ENCODE measurements at regions not wholly inside any gene's neighbourhood (a gene's known extent, or its start where the extent isn't known, plus 50 kb on each side); places are given as distances from the start of the nearest gene placed in this dataset.

DNA sequence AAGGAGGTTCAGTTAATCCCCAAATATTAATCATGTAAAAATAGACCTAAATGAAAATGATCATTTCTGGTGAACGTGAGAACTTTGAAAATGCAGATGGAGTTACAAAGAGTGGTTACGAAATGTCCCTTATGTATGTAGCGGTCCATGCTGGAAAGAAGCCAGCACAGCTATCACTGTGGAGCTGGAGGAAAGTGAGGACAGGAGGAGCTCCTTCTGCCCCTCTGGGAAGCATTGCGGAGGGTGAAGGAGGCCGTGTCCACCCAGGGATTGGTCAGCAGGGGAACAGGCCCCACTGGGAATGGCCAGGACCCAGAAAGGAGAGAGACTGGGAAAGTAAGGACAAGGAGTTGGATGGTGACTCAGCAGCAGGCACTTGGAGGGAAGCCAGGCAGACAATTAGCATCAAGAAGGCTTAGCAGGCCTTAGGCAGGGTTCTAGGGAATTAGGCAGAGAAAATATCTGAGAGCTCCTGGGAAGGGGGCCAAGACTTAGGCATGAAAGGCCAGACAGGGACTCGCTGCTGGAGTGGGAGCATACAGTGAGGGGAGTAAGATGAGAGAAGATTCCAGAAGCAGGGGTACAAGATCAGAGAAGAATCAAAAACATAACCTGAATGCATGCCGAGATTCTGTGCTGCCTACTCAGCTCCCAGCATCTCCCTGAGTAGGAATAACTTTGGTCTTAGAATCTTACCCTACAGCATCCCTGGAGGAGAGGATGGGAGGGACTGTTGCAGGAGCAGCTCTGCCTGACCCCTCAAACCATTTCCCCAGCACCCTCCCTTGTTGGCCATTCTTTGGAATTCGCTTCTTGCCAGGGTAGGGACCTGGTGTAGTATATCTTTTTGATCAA, 171.0 kb upstream of the UMPS start:
- DNase-seq: peak; percentile 15

DNA sequence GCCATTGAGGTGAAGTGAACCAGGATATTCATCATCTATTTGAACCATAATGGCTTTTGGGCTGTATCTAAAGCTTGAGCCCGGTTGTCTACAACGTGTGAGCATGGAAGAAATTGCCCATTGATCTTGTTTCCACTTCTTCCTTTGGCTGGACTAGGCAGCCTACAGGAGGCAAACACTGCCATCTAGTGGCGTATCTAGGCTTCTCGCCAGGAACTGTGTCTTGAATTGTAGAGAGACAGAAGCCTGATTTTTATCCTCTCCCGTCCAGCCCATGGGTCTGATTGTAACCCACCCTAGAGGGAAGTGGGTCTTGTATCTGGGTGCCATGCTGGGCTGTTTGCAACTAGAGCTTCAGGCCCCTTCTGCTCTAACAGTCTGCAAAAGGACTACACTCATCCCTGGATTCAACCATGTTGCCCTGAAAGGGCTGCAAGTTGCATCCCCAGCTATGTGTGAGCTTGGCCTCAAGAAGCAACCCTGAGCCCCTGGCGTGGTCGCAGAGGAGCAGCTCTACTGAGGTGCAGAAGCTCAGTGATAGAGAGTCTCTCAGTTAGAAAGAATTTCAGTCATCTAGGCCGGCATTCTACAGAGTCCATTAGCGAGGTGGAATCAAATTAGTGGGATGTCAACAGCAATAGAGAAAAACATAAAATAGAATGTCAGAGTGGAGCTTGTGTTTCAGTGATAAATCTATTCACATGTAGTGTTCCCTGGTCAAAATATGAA, 170.2 kb upstream of the UMPS start:
- DNase-seq: peak; percentile 90

- DNase-seq: no peak
Observed at GRCh38 chr3:124560666-124561215, 169.5 kb upstream of the UMPS start.

- no peak for DNase-seq
Observed at GRCh38 chr3:124562769-124563168, 167.5 kb upstream of the UMPS start.

DNA sequence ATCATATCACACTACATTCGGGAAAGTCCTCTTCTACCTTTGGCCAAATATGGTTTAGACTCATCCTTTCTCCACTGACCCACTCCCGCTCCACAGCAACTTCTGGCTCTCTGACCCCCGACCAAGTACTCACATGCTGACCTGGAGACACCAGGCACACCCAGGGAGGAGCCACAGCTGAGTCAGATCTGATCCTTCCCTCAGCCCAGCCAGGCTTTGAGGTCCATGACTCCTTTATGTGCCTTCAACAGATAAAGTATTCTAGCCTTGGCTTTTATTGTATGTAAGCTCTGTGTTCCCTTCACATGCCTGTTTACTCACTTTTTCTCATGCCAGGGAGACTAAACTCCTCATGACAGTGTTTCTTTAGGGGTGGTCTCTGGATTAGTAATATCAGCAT, 166.9 kb upstream of the UMPS start:
- DNase-seq: peak; percentile 35

GRCh38 chr3:124565013-124565412, 165.2 kb upstream of the UMPS start:
- peak; percentile 83 for DNase-seq

DNA sequence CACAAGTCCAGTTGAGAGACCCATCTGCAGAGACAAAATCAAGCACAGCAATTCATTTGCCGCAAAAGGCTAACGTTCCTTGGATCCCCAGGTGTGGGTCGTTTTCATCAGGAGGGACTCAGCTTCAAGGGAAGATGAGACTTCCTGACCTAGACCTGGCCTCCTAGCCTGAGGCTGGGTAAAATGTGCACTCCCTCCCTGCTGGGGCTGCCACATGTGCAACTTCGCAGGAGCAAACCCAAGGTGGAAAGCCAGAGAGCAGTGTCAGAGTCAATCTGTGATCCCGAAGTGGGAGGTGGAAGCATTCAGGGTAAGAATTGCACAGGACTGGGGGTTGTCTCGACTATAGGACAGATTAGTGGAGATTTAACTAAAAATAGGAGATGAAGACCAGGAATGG, 164.7 kb upstream of the UMPS start:
- no peak for DNase-seq

- DNase-seq: no peak
Observed at GRCh38 chr3:124566701-124567100, 163.6 kb upstream of the UMPS start.

DNA sequence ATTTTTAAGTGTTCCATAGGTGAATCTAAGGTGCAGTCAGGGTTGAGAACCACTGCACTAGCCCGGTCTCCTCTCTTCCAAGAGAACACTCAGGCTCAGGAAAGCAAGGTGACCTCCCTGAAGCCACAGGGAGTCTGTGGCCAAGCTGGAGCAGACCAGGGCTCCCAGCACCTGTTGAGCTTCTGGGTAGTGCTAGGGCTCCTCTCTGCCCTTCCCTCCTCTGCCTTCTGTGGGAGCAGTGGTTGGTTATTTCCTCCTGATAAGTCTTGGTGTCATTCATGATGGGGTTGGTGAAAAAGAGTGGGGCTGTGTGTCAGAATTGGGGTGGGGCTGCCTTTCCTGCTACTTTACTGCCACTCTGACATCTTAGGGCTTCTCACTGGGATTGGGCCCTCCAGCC, 163.1 kb upstream of the UMPS start:
- peak; percentile 26 for DNase-seq

DNA sequence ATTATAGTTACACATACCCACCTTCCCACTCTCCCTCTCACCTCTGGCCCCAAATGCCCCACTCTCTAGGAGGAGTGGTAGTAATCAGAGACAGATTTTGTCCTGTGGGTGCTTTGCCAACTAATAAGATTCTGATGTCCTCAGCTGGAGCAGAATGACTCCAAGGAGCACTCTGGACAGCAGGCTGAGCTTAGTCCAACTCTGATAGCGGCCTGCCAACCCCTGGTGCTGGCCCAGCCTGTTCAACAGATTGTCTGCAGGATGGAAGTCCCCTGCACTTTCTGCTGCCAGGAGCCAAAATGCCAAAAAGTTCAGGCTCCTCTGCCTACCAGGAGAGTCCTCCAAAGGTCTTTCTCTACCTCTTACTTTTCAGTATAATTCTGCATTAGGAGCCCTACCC, 160.5 kb upstream of the UMPS start:
- no peak for DNase-seq

DNA sequence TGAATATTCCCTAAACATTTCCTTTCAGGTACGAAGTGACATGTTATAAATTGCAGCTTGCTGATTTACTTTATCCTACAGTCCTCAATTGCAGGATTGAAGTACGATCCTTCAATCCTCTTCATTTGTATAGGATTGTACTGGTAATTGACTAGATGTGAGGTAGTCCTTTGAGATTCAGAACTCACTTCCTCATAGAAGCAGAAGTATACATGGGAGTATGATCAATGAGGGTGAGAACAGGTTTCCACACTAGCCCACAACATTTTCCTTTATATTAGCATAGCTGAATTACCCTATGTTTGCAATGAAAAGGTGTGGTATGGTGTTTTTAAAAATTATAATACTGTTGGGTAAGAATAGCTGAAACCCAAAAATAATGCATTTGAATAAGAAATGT, 160.0 kb upstream of the UMPS start:
- DNase-seq: no peak

- DNase-seq: no peak
Observed at GRCh38 chr3:124572851-124573405, 157.3 kb upstream of the UMPS start.

DNA sequence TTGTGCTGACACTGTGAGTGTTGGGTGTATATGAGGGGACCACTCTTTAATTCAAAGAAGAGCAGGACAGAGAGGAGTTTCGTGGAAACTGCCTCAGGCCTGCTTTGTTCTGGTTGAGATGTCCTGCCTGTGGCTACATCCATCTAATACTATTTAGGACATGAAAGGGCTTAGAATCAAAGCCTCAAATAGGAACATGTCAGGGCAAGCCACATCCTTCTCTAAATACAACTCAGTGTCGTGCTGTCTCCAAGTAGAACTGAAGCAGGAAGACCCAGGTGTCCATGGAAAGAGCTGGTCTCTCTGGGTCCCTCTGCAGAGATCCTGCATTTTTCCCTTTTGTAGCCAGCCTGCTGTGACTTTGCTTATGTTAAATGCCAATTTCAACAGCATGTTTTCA, 156.2 kb upstream of the UMPS start:
- no peak for DNase-seq

DNA sequence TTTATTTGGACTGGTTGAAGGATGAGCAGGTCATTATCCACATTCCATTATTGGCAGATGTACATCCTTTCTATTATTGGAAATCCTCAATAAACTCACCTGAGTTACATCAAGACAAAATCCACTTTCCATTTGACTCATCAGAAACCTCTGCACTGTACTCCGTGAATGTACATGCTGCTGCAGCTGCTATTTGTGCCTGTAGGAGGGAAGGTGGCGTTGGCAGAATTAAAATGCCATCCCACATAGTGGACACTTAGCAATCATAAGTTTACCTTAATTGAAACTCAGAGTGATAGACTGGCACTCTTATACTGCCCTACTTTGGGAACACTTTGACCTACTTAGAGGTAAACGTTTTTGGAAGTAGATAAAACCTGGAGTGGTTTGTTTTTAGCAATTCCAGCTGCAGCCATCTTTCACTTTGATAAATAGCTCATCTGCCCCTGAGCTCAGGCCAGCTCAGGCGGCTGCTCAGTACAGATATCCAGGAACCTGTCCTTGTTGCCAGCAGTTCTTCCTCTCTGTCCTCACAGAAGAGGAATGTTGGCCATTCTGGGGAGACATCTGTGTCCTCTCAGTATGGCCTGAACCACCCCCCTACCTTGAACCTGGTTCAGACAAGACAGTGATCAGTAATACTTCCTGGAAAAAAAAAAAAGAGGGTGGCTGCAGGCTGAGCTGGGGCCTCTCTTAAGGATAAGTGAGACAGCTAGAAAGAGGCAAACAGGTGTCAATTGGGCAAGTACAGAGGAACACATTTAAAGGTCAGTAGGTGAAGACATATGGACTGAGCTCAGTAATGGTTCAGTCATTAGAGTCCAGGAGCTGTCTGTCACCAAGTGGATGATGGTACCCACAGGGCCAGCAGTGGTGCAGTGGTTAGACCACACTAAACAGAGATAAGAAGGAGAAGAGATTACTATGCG, 153.4 kb upstream of the UMPS start:
- no peak for DNase-seq

- DNase-seq: no peak
Observed at GRCh38 chr3:124577494-124578167, 152.6 kb upstream of the UMPS start.

DNA sequence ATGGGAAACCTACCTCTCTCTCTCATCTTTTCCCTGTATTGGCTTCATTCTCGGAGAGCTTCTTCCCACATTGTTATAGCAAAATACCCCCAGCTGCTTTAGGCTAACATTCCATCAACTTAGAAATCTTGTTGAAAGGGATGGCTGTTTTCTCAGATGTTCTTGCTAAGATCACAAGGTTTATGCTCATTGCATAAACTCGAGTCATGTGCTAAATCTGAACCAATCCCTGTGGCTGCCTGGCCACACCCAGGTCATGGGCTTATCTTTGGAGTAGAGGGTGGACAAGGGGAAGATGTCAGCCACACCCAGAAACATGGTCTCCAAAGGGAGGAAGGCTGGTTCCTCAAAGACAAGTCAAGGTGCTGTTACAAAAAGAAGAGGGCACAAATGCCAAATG, 150.6 kb upstream of the UMPS start:
- peak; percentile 53 for DNase-seq

- no peak for DNase-seq
Observed at GRCh38 chr3:124582196-124582595, 148.1 kb upstream of the UMPS start.

- DNase-seq: no peak
Observed at GRCh38 chr3:124582621-124583395, 147.4 kb upstream of the UMPS start.

- no peak for DNase-seq
Observed at GRCh38 chr3:124584245-124584551, 146.1 kb upstream of the UMPS start.

DNA sequence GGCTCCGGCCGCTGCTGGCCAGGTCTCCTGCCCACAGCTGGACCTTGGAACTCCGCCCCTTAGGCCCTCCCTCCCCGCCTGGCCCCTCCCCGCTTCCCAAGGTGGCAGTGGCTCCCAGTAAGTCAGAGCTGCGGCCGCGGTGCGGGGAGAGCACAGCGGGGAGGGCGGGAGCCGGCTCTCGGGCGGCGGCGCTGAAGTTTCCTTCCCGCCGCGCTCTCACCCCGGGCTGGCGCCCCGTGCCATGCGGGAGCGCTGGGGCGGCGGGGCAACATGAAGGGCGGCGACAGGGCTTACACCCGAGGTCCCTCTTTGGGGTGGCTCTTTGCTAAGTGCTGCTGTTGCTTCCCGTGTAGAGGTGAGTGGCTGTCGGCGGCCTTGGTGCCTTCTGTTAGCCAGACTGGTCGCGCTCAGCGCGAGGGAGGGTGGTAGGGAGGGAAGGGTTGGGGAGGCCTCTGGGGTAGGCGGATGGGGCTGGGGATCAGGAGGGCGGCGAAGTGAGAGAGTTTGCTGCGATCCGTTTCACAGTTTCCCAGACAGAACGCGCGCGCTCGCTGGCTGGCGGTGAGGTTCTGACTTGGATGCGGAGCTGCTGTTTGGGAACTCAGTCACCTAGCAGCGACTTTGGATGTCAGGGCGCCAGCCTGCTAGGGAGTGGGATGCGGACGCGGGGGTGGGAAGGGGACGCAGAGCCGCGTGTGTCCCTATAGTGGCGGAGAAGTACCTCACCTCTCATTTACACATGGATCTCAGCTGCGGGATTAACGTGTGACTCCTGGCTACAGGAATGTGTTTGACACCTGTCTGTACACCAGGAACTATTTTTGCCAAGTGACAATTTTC, 145.5 kb upstream of the UMPS start:
- DNase-seq: peak; percentile 27
